ENCODE measurements at regions not wholly inside any gene's neighbourhood (a gene's known extent, or its start where the extent isn't known, plus 50 kb on each side); places are given as distances from the start of the nearest gene placed in this dataset.

- TF ChIP-seq CHD7 (IDR thresholded peaks at IDR 0.05; ENCODE audit: low read depth, low read length) (no peak), NONO (IDR thresholded peaks at IDR 0.05; ENCODE audit: low read depth in 2 of 2, low read length in 1 of 2) (no peak), ELF4 (CRISPR knock-in tag; IDR thresholded peaks at IDR 0.05) (no peak), TFAM (CRISPR knock-in tag; conservative IDR thresholded peaks at IDR 0.05) (no peak), PHF21A (IDR thresholded peaks at IDR 0.05; ENCODE audit: borderline replicate concordance, low read depth) (no peak), ZNF143 (CRISPR knock-in tag; IDR thresholded peaks at IDR 0.05) (no peak)
These were observed 985.7 kb downstream of the NSUN3 start (continued) for GRCh38 chr3:95048564-95048963.

All from K562 (cell line).